HG02884 (cell line): ENCODE measurements at regions not wholly inside any gene's neighbourhood (a gene's known extent, or its start where the extent isn't known, plus 50 kb on each side); places are given as distances from the start of the nearest gene placed in this dataset.
"Not testable (repeated sequence)": the region's sequence is repeated elsewhere in the genome, so short reads cannot be mapped to it uniquely, and the experiment has no call there.

Source experiments
- ATAC-seq: cut with Tn5 transposase; IDR thresholded peaks from one replicate; pipeline ENCODE4 v1.9.1; 2021; ENCODE audit warnings: mild to moderate bottlenecking, moderate library complexity; ENCODE audit not compliant: unreplicated experiment

- ATAC-seq: no peak
These were observed 244.4 kb downstream of the DAD1 start for GRCh38 chr14:22344673-22345072.

- ATAC-seq: not testable (repeated sequence)
These were observed 244.8 kb downstream of the DAD1 start for GRCh38 chr14:22344209-22344608.

DNA sequence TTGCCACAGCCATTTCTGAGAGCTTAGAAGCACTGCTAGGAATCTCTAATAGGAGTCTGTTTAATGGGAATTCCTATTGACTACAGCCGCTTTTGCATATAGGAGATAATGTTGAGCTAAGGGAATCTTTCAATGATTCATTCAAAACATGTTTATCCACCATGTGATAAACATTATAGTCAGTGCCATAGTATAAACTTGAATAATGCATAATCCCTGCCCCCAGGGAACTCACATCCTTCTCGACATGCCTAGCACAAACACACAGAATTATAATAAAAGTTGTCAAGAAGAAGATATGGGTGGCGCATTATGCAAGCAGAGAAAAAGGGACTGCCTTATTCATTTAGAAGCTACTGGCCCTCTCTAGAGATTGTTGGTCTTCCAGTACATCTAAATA lies 248.0 kb downstream of the DAD1 start:
- ATAC-seq: no peak

GRCh38 chr14:22338917-22339715 lies 249.9 kb downstream of the DAD1 start:
- ATAC-seq: no peak

DNA sequence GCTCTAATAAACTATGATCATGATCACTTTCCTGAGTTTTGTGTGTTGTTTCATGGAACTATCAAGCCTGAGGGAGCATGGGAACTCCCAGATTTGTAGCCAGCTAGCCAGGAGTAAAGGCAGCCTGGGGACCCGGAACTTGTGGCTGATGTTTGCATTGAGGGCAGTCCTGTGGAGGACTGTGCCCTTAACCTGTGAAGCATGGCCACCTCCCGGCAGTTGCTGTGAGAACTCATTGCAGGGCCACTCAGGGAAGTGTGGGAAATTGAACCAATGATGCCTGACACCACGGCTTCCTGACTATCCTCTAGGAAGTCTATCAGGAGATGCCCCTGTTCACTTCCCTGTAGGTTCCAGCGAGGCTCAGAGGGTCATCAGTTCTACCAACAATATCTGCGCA lies 250.6 kb downstream of the DAD1 start:
- ATAC-seq: no peak

DNA sequence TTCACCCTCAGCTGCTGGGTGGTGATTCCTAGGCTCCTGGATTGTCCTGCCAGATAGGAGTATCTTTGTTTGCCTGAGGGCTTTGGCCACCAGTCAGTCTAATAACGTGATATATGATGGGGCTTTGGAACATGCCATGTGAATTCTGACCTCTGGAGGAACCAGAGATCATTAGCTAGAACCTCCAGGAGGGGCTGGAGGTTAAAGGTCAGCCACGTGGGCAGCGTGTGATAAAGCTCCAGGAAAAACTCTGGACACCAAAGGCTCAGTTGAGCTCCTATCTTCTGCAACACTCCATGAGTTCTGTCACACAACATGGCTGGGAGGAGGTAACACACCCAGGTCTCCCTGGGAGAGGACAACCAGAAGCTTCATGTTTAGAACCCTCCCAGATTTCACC lies 251.1 kb downstream of the DAD1 start:
- ATAC-seq: no peak

GRCh38 chr14:22337521-22337920 lies 251.5 kb downstream of the DAD1 start:
- ATAC-seq: no peak

DNA sequence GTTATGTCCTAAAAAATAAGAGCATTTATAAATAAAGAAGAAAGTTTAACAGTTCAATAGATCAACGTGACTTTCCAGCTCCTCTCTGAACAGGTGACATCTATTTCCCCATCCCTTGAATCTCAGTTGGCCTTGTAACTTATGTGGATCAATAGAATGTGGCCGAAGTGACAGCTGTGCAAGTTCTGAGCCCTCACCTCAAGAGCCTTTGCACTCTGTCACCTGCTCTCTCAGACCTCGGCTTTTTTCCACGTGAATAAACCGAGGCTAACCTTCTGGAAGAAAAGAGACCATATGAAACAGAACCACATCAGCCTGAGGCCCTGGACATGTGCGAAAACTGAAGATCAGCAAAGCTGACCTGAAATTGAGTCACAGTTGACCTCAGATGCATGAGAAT lies 253.0 kb downstream of the DAD1 start:
- no peak for ATAC-seq

- no peak for ATAC-seq
These were observed 254.4 kb downstream of the DAD1 start for GRCh38 chr14:22334627-22335026.

DNA sequence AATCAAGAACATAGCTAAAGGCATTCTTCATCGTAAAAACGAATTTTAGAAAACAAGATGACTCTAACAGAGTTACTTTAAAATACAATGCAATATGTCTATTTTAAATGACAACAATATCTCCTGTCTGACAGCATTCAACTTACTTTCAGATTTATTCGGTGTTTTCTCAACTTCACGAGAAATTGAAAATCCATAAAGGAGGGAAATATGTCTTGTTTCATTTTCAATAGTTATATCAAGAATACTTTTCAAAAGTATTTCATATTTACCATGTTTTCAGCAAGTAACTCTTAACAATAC lies 254.8 kb downstream of the DAD1 start:
- ATAC-seq: no peak

- no peak for ATAC-seq
These were observed 255.4 kb downstream of the DAD1 start for GRCh38 chr14:22333422-22334274.

DNA sequence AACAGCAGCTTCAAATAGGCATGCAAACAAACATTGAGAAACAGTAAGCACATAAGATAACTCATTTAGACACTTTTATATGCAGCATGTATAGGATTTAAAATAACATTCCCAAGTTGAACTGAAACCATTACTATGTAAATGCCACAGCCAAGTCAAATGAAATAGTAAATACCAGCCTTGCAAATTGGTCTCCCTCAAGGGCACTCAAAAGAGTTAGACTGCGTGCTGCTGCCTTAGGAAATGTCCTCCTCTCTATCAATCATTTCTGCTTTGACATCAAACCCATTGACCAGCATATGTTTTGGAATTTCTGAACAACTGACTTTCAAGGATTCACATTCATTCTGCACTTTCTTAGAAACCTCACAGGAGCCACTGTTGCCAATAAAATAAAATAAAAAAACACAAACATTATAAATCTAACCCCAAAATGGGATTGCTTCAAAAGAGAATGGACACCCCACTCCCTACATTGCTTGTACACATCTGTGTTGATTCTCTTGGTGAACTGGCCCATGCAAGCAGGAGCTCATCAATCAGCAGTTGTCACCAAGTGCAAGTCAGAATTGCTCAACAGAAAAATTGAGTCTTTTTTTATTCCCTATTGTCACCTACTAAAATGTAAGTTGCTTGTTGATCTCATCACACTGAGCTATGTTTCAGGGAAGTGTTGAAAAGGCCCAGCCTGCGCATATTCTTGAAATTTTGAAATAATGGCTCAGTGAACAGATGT lies 256.2 kb downstream of the DAD1 start:
- no peak for ATAC-seq

DNA sequence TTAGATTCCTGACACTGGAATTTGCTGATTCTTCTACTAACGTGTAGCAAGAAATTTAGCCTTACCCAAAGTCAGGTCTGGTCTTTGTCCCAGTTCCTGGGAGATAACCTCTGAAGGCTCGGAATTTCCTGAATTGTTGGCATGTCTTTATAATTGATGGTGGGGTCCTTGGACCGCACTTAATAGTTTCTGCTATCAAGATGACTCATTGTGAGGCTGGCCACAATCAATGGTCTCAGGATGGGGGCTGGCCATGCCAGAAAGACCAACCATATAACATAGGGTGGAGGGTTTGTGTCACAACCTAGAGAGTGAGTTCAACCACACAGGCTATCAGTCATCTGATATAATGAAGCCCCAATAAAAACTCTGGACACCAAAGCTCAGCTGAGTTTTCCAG lies 259.7 kb downstream of the DAD1 start:
- ATAC-seq: no peak

DNA sequence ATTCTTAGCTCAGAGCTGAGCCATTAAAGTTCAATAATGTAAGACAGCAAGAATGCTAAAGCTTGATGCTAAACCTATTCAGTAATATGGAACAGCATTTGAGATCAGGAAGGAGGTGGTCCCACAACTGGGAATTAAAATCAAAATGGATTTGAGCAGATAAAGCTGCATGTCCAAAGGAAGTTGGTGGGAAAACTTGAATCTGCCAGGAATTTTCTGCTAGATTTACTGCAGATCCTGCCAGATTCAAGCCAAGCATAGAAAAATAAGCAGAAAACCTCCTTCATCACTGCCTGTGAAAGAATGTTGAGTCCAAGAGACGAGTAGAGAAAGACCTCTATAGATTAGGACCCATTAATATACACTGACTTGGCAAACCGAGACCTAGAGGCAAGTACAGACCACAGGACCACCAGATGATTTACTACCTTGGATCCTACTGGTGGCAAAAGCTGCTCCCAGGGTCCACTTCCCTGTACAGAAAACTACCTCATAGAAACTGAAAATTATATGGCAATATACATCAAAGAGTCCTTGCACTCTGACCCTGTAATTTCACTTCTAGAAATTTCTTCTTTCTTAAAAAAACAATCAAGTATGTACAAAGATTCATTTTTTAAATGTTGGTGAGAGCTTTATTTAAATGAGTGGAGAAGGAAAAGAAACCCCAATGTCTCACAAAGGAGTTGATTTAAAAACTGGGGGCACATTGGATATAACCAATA lies 263.2 kb downstream of the DAD1 start:
- no peak for ATAC-seq

- ATAC-seq: no peak
These were observed 268.7 kb downstream of the DAD1 start for GRCh38 chr14:22320362-22320750.

- peak; percentile 48 for ATAC-seq
These were observed 269.3 kb downstream of the DAD1 start for GRCh38 chr14:22319526-22320361.

DNA sequence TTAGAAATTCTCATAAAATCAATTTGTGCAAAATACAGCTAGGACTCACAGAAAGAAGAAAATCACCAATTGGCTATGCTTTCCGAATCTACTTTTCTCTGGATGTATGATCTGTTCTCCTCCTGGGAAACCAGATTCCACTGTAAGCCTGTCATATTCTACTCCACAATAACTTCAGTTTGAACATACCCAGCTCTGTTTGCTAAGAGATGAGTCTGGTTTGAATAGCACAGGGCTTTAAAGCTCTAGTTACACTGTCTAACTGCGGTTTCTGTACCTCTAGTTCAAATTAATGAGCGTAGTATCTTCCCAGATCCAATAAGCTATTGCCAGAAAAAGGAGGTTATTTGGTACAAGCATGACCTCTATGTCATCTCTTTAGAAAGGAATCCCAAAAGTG lies 270.1 kb downstream of the DAD1 start:
- no peak for ATAC-seq

- no peak for ATAC-seq
These were observed 272.6 kb downstream of the DAD1 start for GRCh38 chr14:22316473-22316872.

DNA sequence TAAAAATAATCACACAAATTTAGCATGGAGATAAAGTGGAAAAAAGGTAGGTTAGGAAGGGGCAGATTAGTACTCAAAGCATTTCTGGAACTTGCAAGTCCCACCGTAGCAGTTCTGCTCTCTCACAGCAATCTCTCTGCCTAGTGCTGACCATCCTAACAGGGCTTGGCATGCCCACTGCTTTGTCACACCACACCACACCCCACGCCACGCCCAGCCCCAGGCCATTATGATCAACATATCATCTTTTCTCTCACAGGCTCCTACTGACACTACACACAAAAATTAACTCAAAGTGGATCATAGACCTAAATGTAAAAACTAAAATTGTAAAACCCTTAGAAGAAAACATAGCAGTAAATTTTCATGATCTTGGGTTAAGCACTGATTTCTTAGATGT lies 273.7 kb downstream of the DAD1 start:
- ATAC-seq: no peak

GRCh38 chr14:22314183-22314820 lies 274.7 kb downstream of the DAD1 start:
- ATAC-seq: peak; percentile 62
